Loucy (cell line): ENCODE measurements at regions not wholly inside any gene's neighbourhood (a gene's known extent, or its start where the extent isn't known, plus 50 kb on each side); places are given as distances from the start of the nearest gene placed in this dataset.

ENCODE experiments used
- H2AFZ ChIP-seq: fragments of 200-600 bp; sonication (generic); 2 replicates; pipeline ENCODE4 v1.6.0; 2016; ENCODE audit warnings: antibody characterized with exemption, mild to moderate bottlenecking, low read length, moderate library complexity
- H3F3A ChIP-seq: fragments of 200-600 bp; 2 replicates; pipeline ENCODE4 v1.6.0; 2016; ENCODE audit warnings: antibody characterized with exemption, low read depth, mild to moderate bottlenecking
- H3K27me3 ChIP-seq: fragments of 200-600 bp; sonication (generic); 2 replicates; pipeline ENCODE4 v1.6.1; 2014; ENCODE audit warnings: low read length, mild to moderate bottlenecking; ENCODE audit not compliant: insufficient read depth, poor library complexity, severe bottlenecking
- H3K36me3 ChIP-seq: fragments of 200-600 bp; sonication (generic); 2 replicates; pipeline ENCODE4 v1.6.1; 2016; ENCODE audit warnings: low read length; ENCODE audit not compliant: insufficient read depth
- H3K4me1 ChIP-seq: fragments of 200-600 bp; sonication (generic); 2 replicates; pipeline ENCODE4 v1.5.1; 2014; ENCODE audit warnings: low read length, mild to moderate bottlenecking; ENCODE audit not compliant: insufficient read depth, poor library complexity, severe bottlenecking
- H3K4me2 ChIP-seq: fragments of 200-600 bp; sonication (generic); 2 replicates; pipeline ENCODE4 v1.6.0; 2014; ENCODE audit warnings: antibody characterized with exemption, low read length, low read depth, mild to moderate bottlenecking; ENCODE audit not compliant: poor library complexity, severe bottlenecking
- H3K4me3 ChIP-seq: fragments of 200-600 bp; sonication (generic); 2 replicates; pipeline ENCODE4 v1.5.1; 2014; ENCODE audit warnings: low read length, mild to moderate bottlenecking, mixed read lengths; ENCODE audit not compliant: poor library complexity, severe bottlenecking
- H3K79me2 ChIP-seq: fragments of 200-600 bp; sonication (generic); 2 replicates; pipeline ENCODE4 v1.6.1; 2014; ENCODE audit warnings: low read length; ENCODE audit not compliant: insufficient read depth
- H3K9ac ChIP-seq: fragments of 200-600 bp; sonication (generic); 2 replicates; pipeline ENCODE4 v1.6.0; 2014; ENCODE audit warnings: mild to moderate bottlenecking, low read depth, low read length, moderate library complexity; ENCODE audit not compliant: poor library complexity, severe bottlenecking
- H3K9me2 ChIP-seq: fragments of 200-600 bp; sonication (generic); replicated peaks from 2 replicates; pipeline ENCODE4 v1.6.1; 2016; ENCODE audit warnings: low read depth, low read length, mixed read lengths
- H3K9me3 ChIP-seq: fragments of 200-600 bp; sonication (generic); 2 replicates; pipeline ENCODE4 v1.6.1; 2014; ENCODE audit warnings: mild to moderate bottlenecking, antibody characterized with exemption, low read length, low read depth; ENCODE audit not compliant: insufficient read depth
- H4K20me1 ChIP-seq: fragments of 200-600 bp; sonication (generic); 2 replicates; pipeline ENCODE4 v1.6.0; 2014; ENCODE audit warnings: antibody characterized with exemption, low read length, mild to moderate bottlenecking; ENCODE audit not compliant: insufficient read depth, poor library complexity, severe bottlenecking
- EZH2phosphoT487 ChIP-seq: fragments of 200-600 bp; IDR thresholded peaks from 2 replicates; pipeline ENCODE4 v1.6.1; 2018; ENCODE audit warnings: antibody characterized with exemption, mild to moderate bottlenecking, moderate library complexity, borderline replicate concordance
- TF ChIP-seq, protein P1 (sequence below): fragments of 200-600 bp; sonication (generic); conservative IDR thresholded peaks from 2 replicates; pipeline ENCODE4 v1.5.1; 2014; ENCODE audit warnings: mild to moderate bottlenecking, antibody characterized with exemption, low read length

DNA sequence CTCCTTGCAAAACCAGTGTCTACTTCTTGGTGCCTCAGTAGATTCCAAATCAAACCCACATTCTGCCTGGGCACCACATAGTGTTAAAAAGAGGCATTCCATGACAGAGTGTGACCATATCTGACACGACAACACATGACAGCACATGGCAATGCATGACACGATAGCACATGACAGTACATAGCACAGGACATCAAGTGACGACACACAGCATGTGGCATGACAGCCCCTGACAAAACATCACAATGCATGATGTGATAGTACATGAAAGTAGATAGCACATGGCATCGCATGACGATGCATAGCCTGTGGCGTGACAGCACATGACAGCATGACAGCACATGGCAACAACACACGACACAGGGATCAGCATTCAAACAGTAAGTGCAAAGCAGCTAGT lies 845.9 kb upstream of the SALL3 start:
- no peaks in the 10 kb centered on the region for H3K79me2 ChIP-seq
- H2AFZ ChIP-seq, result no peak overlapping the region
- no peaks in the 10 kb centered on the region for H3K36me3 ChIP-seq
- no peaks in the 10 kb centered on the region for H3F3A ChIP-seq
- no peak overlapping the region for H3K9ac ChIP-seq
- H3K27me3 ChIP-seq, result no peaks in the 10 kb centered on the region
- TF ChIP-seq, protein P1, sequence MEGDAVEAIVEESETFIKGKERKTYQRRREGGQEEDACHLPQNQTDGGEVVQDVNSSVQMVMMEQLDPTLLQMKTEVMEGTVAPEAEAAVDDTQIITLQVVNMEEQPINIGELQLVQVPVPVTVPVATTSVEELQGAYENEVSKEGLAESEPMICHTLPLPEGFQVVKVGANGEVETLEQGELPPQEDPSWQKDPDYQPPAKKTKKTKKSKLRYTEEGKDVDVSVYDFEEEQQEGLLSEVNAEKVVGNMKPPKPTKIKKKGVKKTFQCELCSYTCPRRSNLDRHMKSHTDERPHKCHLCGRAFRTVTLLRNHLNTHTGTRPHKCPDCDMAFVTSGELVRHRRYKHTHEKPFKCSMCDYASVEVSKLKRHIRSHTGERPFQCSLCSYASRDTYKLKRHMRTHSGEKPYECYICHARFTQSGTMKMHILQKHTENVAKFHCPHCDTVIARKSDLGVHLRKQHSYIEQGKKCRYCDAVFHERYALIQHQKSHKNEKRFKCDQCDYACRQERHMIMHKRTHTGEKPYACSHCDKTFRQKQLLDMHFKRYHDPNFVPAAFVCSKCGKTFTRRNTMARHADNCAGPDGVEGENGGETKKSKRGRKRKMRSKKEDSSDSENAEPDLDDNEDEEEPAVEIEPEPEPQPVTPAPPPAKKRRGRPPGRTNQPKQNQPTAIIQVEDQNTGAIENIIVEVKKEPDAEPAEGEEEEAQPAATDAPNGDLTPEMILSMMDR, result no peak
- no peak for TF ChIP-seq EZH2phosphoT487
- H4K20me1 ChIP-seq, result no peaks in the 10 kb centered on the region
- H3K9me2 ChIP-seq, result no peaks in the 10 kb centered on the region
- peaks cover 10% of the 10 kb centered on the region; the same call in 1 of the 2 replicates for H3K9me3 ChIP-seq
- no peak overlapping the region for H3K4me2 ChIP-seq
- H3K4me3 ChIP-seq, result no peak overlapping the region
- H3K4me1 ChIP-seq, result no peaks in the 10 kb centered on the region

DNA sequence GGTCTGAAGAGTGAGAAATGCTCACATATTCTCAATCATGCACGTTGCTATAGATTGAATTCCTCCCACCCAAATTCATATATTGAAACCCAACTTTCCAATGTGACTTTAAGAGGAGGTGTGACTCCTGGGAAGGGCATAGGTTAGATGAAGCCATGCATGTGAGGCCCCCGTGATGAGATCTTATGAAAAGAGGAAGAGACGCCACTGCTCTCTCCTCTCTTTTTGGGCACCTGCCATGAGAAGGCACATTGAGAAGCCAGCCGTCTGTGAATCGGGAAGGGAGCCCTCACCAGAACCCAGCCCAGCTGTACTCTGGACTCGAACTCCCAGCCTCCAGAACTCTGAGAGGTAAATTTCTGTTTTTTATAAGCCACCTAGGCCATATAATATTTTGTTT lies 842.6 kb upstream of the SALL3 start:
- no peaks in the 10 kb centered on the region for H4K20me1 ChIP-seq
- no peak overlapping the region for H3K4me2 ChIP-seq
- no peaks in the 10 kb centered on the region for H3K4me1 ChIP-seq
- no peak overlapping the region for H3K4me3 ChIP-seq
- H3F3A ChIP-seq, result no peaks in the 10 kb centered on the region
- no peaks in the 10 kb centered on the region for H3K79me2 ChIP-seq
- H3K9me2 ChIP-seq, result no peaks in the 10 kb centered on the region
- H3K9ac ChIP-seq, result no peak overlapping the region
- H3K9me3 ChIP-seq, result peaks cover 5% of the 10 kb centered on the region; the same call in 1 of the 2 replicates
- no peaks in the 10 kb centered on the region for H3K36me3 ChIP-seq
- H3K27me3 ChIP-seq, result no peaks in the 10 kb centered on the region
- TF ChIP-seq EZH2phosphoT487, result no peak
- TF ChIP-seq, protein P1, result no peak
- no peak overlapping the region for H2AFZ ChIP-seq

DNA sequence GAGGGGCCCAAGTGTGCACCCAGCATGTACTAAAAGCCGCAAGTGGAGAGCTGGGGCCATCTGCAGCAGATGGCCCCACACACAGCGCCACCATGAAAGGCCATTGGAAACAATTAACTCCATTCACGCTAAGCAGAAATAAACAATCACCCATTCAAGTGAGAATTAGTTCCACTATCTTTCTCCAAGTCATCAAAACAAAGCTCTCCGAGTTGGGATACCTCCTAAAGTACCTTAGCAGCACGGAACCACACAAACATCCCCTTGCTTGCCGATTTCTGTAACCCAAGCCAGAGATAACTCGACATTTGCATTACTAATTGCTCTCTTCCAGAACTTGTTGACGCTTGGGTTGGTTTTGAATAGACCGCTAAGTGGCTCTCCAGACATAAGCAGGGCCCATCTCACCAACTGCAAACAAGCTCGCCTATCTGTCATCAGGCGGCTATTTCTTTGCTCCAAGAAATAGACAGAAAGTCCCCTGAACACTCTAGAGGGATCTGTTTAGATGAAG lies 840.6 kb upstream of the SALL3 start:
- Histone ChIP-seq H2AFZ (no peak overlapping the region), H3F3A (no peaks in the 10 kb centered on the region), H3K4me1 (no peaks in the 10 kb centered on the region), H3K9me3 (peaks cover 5% of the 10 kb centered on the region; the same call in 1 of the 2 replicates), H3K9ac (no peak overlapping the region), H3K27me3 (no peaks in the 10 kb centered on the region), H3K36me3 (no peaks in the 10 kb centered on the region), H3K4me3 (no peak overlapping the region), H3K79me2 (no peaks in the 10 kb centered on the region), H3K9me2 (no peaks in the 10 kb centered on the region), H4K20me1 (no peaks in the 10 kb centered on the region), H3K4me2 (no peak overlapping the region)
- TF ChIP-seq, protein P1, result no peak
- TF ChIP-seq EZH2phosphoT487, result no peak
